Limb (tissue), 2 donors: ENCODE measurements at regions not wholly inside any gene's neighbourhood (a gene's known extent, or its start where the extent isn't known, plus 50 kb on each side); places are given as distances from the start of the nearest gene placed in this dataset.

ENCODE experiments used
- DNase-seq, 2 donors: peaks; one replicate each; pipeline ENCODE4 v3.0.0-alpha.2; 2016; ENCODE audit errors: extremely low spot score in 2 of 2

GRCh38 chr17:6325051-6325450 is 109.9 kb downstream of the AIPL1 start:
- DNase-seq, result no peak

- peak in 1 of 2 donors; percentile 31 for DNase-seq
These were observed 111.1 kb downstream of the AIPL1 start for GRCh38 chr17:6323626-6324356.

DNA sequence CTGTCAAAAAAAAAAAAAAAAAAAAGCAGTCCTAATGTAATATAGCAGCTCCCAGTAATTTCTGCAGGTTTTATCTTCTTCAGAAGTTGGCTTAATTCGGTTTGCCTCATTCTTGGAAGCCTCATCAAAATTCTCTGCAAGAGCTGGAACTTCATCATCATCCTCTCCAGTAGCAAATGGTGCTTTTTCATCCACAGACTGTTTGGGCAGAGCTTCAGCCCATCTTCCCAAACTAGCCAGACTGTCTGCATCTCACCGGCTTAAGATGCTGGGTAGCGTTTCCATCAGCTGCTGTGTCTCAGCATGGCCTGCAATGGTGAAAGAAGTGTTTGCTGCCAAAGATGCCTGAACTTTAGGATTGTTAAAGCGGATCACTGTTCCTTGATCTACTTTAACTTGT is 112.6 kb downstream of the AIPL1 start:
- no peak for DNase-seq

GRCh38 chr17:6314311-6314710 is 120.6 kb downstream of the AIPL1 start:
- no peak for DNase-seq

GRCh38 chr17:6313835-6314234 is 121.1 kb downstream of the AIPL1 start:
- DNase-seq, result no peak

DNA sequence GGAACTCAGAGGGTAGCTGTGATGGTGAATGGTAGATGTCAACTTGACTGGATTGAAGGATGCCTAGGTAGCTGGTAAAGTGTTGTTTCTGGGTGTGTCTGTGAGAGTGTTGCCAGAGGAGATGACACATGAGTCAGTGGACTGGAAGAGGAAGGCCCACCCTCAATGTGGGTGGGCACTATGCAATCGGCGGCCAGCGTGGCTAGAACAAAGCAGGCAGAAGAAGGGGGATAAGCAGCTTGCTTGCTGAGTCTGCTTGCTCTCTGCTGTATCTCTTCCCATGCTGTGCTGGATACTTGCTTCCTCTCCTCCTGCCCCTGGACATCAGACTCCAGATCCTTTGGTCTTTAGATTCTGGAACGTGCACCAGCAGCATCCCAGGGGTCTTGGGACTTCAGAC is 128.1 kb downstream of the AIPL1 start:
- DNase-seq, result no peak

- DNase-seq, result no peak
These were observed 129.1 kb downstream of the AIPL1 start for GRCh38 chr17:6305613-6306360.

- DNase-seq, result no peak
These were observed 129.9 kb downstream of the AIPL1 start for GRCh38 chr17:6304894-6305612.

DNA sequence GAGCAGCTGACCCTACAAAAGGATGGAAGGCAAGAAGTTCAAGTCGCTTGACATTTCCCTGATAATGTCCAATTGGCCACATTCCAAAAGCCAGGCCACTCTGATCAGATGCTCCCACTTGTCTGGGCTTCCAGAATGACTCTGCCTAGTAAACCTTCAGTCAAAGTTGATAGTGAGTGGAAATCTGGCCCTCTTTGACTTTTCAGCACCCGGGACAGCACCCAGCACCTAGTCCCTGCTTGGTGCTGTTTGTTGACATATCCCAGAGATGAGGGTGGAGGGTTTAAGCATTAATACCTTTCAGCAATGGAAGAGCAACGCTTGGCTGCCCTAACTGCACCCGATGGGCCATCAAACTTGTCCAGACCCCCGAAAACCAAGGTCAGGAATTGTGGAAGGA is 131.3 kb downstream of the AIPL1 start:
- DNase-seq, result peak; percentile 5 to 77

DNA sequence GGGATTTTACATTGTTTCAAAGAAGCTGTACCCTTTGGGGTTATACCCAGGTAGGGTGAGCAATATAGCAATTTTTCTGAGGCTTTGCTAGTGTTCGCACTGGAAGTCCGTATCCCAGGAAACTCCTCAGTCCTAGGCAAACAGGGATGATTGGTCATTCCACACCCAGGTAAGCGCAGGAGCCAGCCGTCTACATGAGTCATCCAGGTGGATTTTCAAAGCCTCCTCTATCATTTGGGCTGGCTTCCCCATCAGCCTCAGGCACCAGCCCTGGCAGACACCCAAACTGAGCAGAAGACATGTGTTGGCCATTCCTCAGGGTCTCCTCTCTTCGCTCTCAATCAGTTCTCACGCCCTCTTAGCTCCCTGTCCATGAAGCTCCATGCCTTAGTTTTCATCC is 135.6 kb downstream of the AIPL1 start:
- DNase-seq, result no peak

GRCh38 chr17:6297960-6298359 is 137.0 kb downstream of the AIPL1 start:
- DNase-seq, result no peak

DNA sequence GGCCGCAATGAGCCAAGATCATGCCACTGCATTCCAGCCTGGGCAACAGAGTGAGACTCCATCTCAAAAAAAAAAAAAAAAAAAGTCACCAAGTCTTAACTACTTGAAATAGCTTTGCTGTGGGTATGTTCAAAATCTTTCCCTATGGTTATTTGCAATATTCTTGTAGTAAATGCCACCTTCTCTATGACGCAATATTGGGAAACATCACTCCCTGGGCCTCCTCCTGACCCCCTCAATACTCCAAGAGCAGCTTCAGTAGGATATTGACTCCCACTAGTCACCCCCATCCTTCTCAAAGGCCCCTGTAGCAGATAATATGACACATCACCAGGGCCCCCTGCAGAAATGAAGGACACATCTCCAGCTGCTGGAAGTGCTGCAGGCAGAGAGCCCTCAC is 137.8 kb downstream of the AIPL1 start:
- no peak for DNase-seq

DNA sequence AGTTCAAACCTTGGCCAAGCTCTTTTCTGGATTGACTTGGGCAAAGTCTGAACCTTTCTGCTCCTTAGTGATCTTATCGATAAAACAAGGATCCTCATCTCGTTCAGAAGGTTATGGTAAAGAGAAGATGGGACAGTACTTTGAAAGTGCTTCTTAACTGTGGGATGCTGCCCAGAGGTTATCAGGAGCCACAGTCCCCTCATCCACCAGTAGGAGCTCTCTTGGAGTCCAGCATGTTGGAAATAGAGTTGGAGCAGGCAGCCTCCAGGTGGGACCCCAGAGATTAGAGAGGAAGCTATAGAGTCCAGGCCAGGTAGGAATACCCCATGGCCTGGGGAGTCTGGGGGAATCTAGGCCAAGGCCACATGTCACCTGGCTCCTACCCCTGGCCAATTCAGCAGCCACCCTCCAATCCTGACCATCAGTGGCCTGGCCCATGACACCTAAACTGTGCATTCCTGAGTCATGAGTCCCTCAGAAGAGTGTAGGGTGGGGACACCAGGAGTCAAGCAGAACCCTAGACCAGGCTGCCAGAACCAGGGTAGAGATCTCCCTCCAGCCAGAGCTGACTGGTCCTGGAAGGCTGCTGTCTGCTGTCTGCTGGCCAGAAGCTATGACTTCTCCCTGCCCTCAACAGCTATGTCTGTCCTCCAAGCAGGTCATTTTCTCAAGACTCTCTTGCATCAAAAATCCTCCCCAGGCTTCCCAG is 144.3 kb downstream of the AIPL1 start:
- no peak for DNase-seq

GRCh38 chr17:6286233-6286632 is 148.7 kb downstream of the AIPL1 start:
- DNase-seq, result no peak

GRCh38 chr17:6285486-6285885 is 149.4 kb downstream of the AIPL1 start:
- DNase-seq, result no peak

GRCh38 chr17:6279659-6280058 is 155.3 kb downstream of the AIPL1 start:
- no peak for DNase-seq

DNA sequence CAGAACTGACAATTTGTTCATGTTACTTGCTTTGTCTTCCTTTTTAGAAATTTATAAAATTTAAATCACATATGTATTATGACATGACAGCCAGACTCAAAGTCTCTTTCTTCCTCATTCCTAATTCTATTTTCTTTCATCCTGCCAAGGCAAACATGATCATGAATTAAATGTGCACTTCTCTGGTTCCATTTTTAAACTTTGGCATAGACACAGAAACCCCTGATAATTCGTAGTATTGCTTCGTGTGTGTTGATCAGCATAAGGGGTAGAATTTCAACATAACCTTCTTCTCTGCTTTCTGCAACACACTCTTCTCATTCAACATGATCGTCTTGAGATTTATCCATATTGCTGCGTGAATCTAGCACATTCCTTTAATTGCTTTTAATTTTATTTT is 156.5 kb downstream of the AIPL1 start:
- DNase-seq, result no peak

GRCh38 chr17:6276711-6277110 is 158.2 kb downstream of the AIPL1 start:
- DNase-seq, result no peak

DNA sequence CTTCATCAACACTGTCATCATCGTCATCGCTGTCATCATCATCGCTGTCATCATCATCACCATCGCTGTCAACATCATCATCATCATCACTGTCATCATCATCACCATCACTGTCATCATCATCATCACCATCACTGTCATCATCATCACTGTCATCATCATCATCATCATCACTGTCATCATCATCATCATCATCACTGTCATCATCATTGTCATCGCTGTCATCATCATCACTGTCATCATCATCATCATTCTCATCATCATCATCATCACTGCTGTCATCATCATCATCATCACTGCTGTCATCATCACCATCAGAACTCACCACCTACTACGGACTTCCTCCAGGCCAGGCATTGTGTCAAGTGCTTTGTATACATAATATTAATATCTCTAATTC is 160.6 kb downstream of the AIPL1 start:
- no peak for DNase-seq

GRCh38 chr17:6269478-6269877 is 165.4 kb downstream of the AIPL1 start:
- DNase-seq, result peak; percentile 66 to 79

DNA sequence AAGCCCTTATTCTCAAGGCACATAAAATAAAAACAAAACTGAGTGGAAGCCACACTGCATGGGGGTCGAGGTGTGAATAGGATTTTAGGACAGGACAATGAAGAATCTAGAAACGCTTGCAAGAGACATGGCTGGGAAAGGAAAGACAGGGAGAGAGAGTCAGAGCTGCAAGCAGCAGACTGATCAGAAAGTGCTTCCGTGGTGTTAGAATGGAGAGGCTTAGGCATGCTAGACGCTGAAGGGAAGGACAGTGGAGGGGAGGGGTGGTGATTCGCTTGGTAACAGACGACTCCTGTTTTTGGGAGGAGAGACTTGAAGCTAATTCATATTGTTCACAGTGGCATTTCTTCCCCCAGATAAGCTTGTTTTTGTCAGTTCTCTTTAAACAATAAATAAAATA is 173.5 kb downstream of the AIPL1 start:
- DNase-seq, result no peak

DNA sequence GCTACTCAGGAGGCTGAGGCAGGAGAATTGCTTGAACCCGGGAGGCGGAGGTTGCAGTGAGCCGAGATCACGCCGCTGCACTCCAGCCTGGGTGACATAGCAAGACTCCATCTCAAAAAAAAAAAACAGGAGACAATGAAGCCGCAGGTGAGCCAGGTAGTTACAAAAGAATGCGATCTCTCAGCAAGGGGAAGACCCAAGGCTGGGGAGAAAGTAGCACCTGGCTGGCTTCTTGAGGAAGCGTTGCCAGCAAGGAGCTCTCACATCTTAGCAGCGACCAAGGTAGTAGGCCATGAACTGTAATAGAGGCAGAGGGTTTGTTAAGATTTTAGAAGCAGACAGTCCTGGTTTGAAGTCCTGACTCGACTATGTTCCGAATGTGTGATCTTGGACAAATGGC is 175.0 kb downstream of the AIPL1 start:
- DNase-seq, result no peak
